Epidermal melanocyte (primary cell): ENCODE measurements at regions not wholly inside any gene's neighbourhood (a gene's known extent, or its start where the extent isn't known, plus 50 kb on each side); places are given as distances from the start of the nearest gene placed in this dataset.
"Not testable (repeated sequence)": the region's sequence is repeated elsewhere in the genome, so short reads cannot be mapped to it uniquely, and the experiment has no call there.

Experiments used
- DNase-seq: peaks from one replicate; pipeline ENCODE4 v3.0.0; 2011; ENCODE audit warnings: low spot score; ENCODE audit not compliant: insufficient read length

GRCh38 chr13:89294115-89294867 lies 1623.1 kb downstream of the SLITRK5 start:
- no peak for DNase-seq

- DNase-seq: no peak
Measured at GRCh38 chr13:89307278-89307677, 1636.1 kb downstream of the SLITRK5 start.

- no peak for DNase-seq
Measured at GRCh38 chr13:89310943-89311672, 1639.9 kb downstream of the SLITRK5 start.

GRCh38 chr13:89315287-89315686 lies 1644.1 kb downstream of the SLITRK5 start:
- no peak for DNase-seq

- DNase-seq: no peak
Measured at GRCh38 chr13:89322466-89322865, 1651.3 kb downstream of the SLITRK5 start.

- DNase-seq: no peak
Measured at GRCh38 chr13:89324582-89324981, 1653.4 kb downstream of the SLITRK5 start.

GRCh38 chr13:89343165-89343564 lies 1672.0 kb downstream of the SLITRK5 start:
- DNase-seq: no peak

GRCh38 chr13:89352384-89352783 lies 1681.2 kb downstream of the SLITRK5 start:
- DNase-seq: no peak

- no peak for DNase-seq
Measured at GRCh38 chr13:89361909-89362308, 1690.7 kb downstream of the SLITRK5 start.

- no peak for DNase-seq
Measured at GRCh38 chr13:89363144-89363543, 1692.0 kb downstream of the SLITRK5 start.

GRCh38 chr13:89372193-89372592 lies 1701.0 kb downstream of the SLITRK5 start:
- no peak for DNase-seq

GRCh38 chr13:89375839-89376238 lies 1704.7 kb downstream of the SLITRK5 start:
- no peak for DNase-seq

- DNase-seq: no peak
Measured at GRCh38 chr13:89380101-89380500, 1708.9 kb downstream of the SLITRK5 start.

- DNase-seq: no peak
Measured at GRCh38 chr13:89382981-89383380, 1711.8 kb downstream of the SLITRK5 start.

GRCh38 chr13:89383891-89384290 lies 1712.7 kb downstream of the SLITRK5 start:
- no peak for DNase-seq

GRCh38 chr13:89393758-89394304 lies 1722.7 kb downstream of the SLITRK5 start:
- DNase-seq: no peak

- DNase-seq: no peak
Measured at GRCh38 chr13:89401264-89401675, 1730.1 kb downstream of the SLITRK5 start.

- no peak for DNase-seq
Measured at GRCh38 chr13:89402211-89402610, 1731.0 kb downstream of the SLITRK5 start.

- DNase-seq: not testable (repeated sequence)
Measured at GRCh38 chr13:89406096-89406495, 1734.9 kb downstream of the SLITRK5 start.

GRCh38 chr13:89407357-89407756 lies 1736.2 kb downstream of the SLITRK5 start:
- no peak for DNase-seq

GRCh38 chr13:89432997-89433396 lies 1761.8 kb downstream of the SLITRK5 start:
- no peak for DNase-seq

- DNase-seq: not testable (repeated sequence)
Measured at GRCh38 chr13:89434624-89435023, 1763.5 kb downstream of the SLITRK5 start.
